GM12878 (cell line): ENCODE measurements at regions not wholly inside any gene's neighbourhood (a gene's known extent, or its start where the extent isn't known, plus 50 kb on each side); places are given as distances from the start of the nearest gene placed in this dataset.

ENCODE experiments used
- ATAC-seq: fragments of 200-7000 bp; cut with Tn5 transposase; 3 replicates; pipeline ENCODE4 v1.9.1; 2020; ENCODE audit warnings: mild to moderate bottlenecking, moderate library complexity
- BruUV-seq: library from RNA; stranded (reverse); fragments of 400-500 nt; replicated peaks from 2 replicates; lab custom pipeline; 2021; lab: Mats Ljungman, UMichigan
- CTCF ChIA-PET: fragments of 300-600 bp; sonication (Branson Sonifier 250); formaldehyde crosslinking; extraction: SDS; loops from one replicate; lab custom pipeline; 2021; ENCODE audit warnings: inconsistent platforms; lab: Yijun Ruan, JAX
- POLR2A ChIA-PET: fragments of 350-600 bp; formaldehyde crosslinking; extraction: SDS; loops from one replicate; lab custom pipeline; 2021; ENCODE audit warnings: inconsistent platforms; lab: Charles Lee
- RAD21 ChIA-PET: fragments of 300-600 bp; sonication (Branson Sonifier 250); formaldehyde crosslinking; loops from one replicate; lab custom pipeline; 2023; ENCODE audit warnings: antibody characterized with exemption; ENCODE audit not compliant: unreplicated experiment; lab: Charles Lee
- SMC1A ChIA-PET: fragments of 300-600 bp; sonication (Branson Sonifier 250); formaldehyde crosslinking; loops from one replicate; lab custom pipeline; 2023; ENCODE audit not compliant: unreplicated experiment, uncharacterized antibody; lab: Charles Lee
- DNase-seq: peaks from one replicate; pipeline ENCODE4 v3.0.0-alpha.2; 2011; ENCODE audit warnings: low read depth, low spot score
- FAIRE-seq: peaks from 3 replicates; lab custom pipeline; 2011; peaks lifted over from hg19 to GRCh38; lab: Jason Lieb, UNC
- H2AFZ ChIP-seq: 2 replicates; pipeline ENCODE4 v1.6.0; 2011; ENCODE audit warnings: low read depth, low read length, control low read depth; ENCODE audit not compliant: control insufficient read depth
- H3K27ac ChIP-seq: 2 replicates; pipeline ENCODE4 v1.5.1; 2011; ENCODE audit warnings: control low read depth; ENCODE audit not compliant: control insufficient read depth, insufficient read depth
- H3K27me3 ChIP-seq, 2 experiments: replicated peaks in 1 of 2; 2 replicates each; pipeline versions ENCODE4 v1.6.0 to v1.6.1; 2011; ENCODE audit warnings: low read length in 1 of 2; ENCODE audit not compliant: control insufficient read depth in 2 of 2, insufficient read depth in 2 of 2
- H3K36me3 ChIP-seq, 2 experiments: 2 replicates each; pipeline ENCODE4 v1.5.1; 2011; ENCODE audit warnings: low read length in 1 of 2; ENCODE audit not compliant: control insufficient read depth in 2 of 2, insufficient read depth in 2 of 2
- H3K4me1 ChIP-seq: 2 replicates; pipeline ENCODE4 v1.6.1; 2011; ENCODE audit warnings: mild to moderate bottlenecking, low read length, moderate library complexity, mixed read lengths; ENCODE audit not compliant: control insufficient read depth, insufficient read depth
- H3K4me2 ChIP-seq: 2 replicates; pipeline ENCODE4 v1.6.0; 2011; ENCODE audit warnings: control low read depth; ENCODE audit not compliant: control insufficient read depth, insufficient read depth
- H3K4me3 ChIP-seq: fragments of 200-600 bp; sonication (generic); 2 replicates; pipeline ENCODE4 v1.5.1; 2016
- H3K79me2 ChIP-seq: 2 replicates; pipeline ENCODE4 v1.6.0; 2011; ENCODE audit warnings: low read length; ENCODE audit not compliant: control insufficient read depth, insufficient read depth
- H3K9ac ChIP-seq: 2 replicates; pipeline ENCODE4 v1.8.0; 2011; ENCODE audit warnings: low read length, control low read depth, mixed read lengths; ENCODE audit not compliant: control insufficient read depth, insufficient read depth
- H3K9me3 ChIP-seq: replicated peaks from 3 replicates; pipeline ENCODE4 v1.5.1; 2011; ENCODE audit warnings: mild to moderate bottlenecking, low read length; ENCODE audit not compliant: control insufficient read depth, insufficient read depth
- H4K20me1 ChIP-seq: 2 replicates; pipeline ENCODE4 v1.6.0; 2011; ENCODE audit not compliant: control insufficient read depth, insufficient read depth
- CBX5 ChIP-seq: sonication (generic); IDR thresholded peaks from 2 replicates; pipeline ENCODE4 v1.6.1; 2016; ENCODE audit warnings: low read depth, moderate library complexity, mild to moderate bottlenecking, inconsistent platforms
- CHD1 ChIP-seq: IDR thresholded peaks from 2 replicates; pipeline ENCODE4 v1.6.1; 2012; ENCODE audit warnings: low read depth, low read length, improper control_type of control experiment
- MTA2 ChIP-seq: fragments of 450-650 bp; IDR thresholded peaks from 2 replicates; pipeline ENCODE4 v1.6.1; 2016; ENCODE audit warnings: low read depth, mild to moderate bottlenecking, moderate library complexity
- NBN ChIP-seq: fragments of 450-650 bp; IDR thresholded peaks from 2 replicates; pipeline ENCODE4 v1.6.1; 2016
- NFXL1 ChIP-seq: fragments of 450-650 bp; IDR thresholded peaks from 2 replicates; pipeline ENCODE4 v1.6.1; 2017; ENCODE audit warnings: antibody characterized with exemption, mild to moderate bottlenecking, borderline replicate concordance
- POLR2AphosphoS2 ChIP-seq: IDR thresholded peaks from 2 replicates; pipeline ENCODE4 v1.6.1; 2011; ENCODE audit warnings: low read depth, mild to moderate bottlenecking, low read length, improper control_type of control experiment, moderate library complexity
- RAD21 ChIP-seq: IDR thresholded peaks from 2 replicates; pipeline ENCODE4 v1.6.1; 2011; ENCODE audit warnings: mild to moderate bottlenecking, low read depth, low read length, moderate library complexity; ENCODE audit not compliant: insufficient read depth
- WGBS: methylation state at CpG from one replicate; pipeline ENCODE4 v1.1.6; 2016; ENCODE audit warnings: low lambda C conversion rate; ENCODE audit not compliant: insufficient replicate concordance, insufficient coverage; ENCODE audit errors: missing lambda C conversion rate; 5-methylcytosine and 5-hydroxymethylcytosine counted together
- in situ Hi-C: fragments of 300-500 bp; cut with MboI; formaldehyde crosslinking; loops from 9 replicates; pipeline ENCODE4 v1.14.3; 2018; ENCODE audit warnings: mixed read lengths
- intact Hi-C: fragments of 100-400 bp; cut with micrococcal nuclease; formaldehyde crosslinking; loops from one replicate; pipeline ENCODE4 v1.14.2; 2022; ENCODE audit not compliant: unreplicated experiment

- Histone ChIP-seq H3K4me1 (no peaks in the 10 kb centered on the region), H3K27ac (no peak overlapping the region), H3K4me2 (no peak overlapping the region), H3K9me3 (no peaks in the 10 kb centered on the region), H2AFZ (no peak overlapping the region), H4K20me1 (no peaks in the 10 kb centered on the region), H3K36me3 (no peaks in the 10 kb centered on the region), H3K79me2 (no peaks in the 10 kb centered on the region), H3K27me3 (no peaks in the 10 kb centered on the region), H3K4me3 (no peak overlapping the region), H3K9ac (no peak overlapping the region)
- CTCF ChIA-PET = interaction anchor here (0.6 to 8.4 kb wide), 10 partner anchors 35 to 1175 kb away, joined by 3 to 88 read pairs (median 4); no protein-coding TSS in a partner anchor
- TF ChIP-seq NFXL1 (no peak), CHD1 (no peak), CBX5 (no peak), POLR2AphosphoS2 (no peak), NBN (no peak), MTA2 (no peak), RAD21 (peak; percentile 14; the same call in 1 of the 2 replicates)
- ATAC-seq (no peak), DNase-seq (no peak), FAIRE-seq (no peak)
- no TSS peak for BruUV-seq
- in situ Hi-C loops (no loop called here), intact Hi-C loops (loop anchor here (5.0 kb wide), 1 partner anchor 1030 kb away; no protein-coding TSS in a partner anchor)
- SMC1A ChIA-PET = interaction anchor here (0.6 to 2.5 kb wide), 8 partner anchors 96 to 1030 kb away, joined by 3 to 5 read pairs (median 3); no protein-coding TSS in a partner anchor
- POLR2A ChIA-PET = no interaction called here
- WGBS = 36% methylated on average over 4 of the region's 4 CpGs
- RAD21 ChIA-PET = interaction anchor here (0.6 to 1.5 kb wide), 5 partner anchors 11 to 1003 kb away, joined by 3 to 8 read pairs (median 3); no protein-coding TSS in a partner anchor
These were observed 530.3 kb downstream of the RFPL4B start for GRCh38 chr6:112877134-112878100.
